Epithelial cell of esophagus (primary cell): ENCODE measurements at regions not wholly inside any gene's neighbourhood (a gene's known extent, or its start where the extent isn't known, plus 50 kb on each side); places are given as distances from the start of the nearest gene placed in this dataset.

ENCODE experiments used
- DNase-seq: peaks from one replicate; pipeline ENCODE4 v3.0.0; 2010; ENCODE audit warnings: low read depth
- H3K4me3 ChIP-seq: 2 replicates; pipeline ENCODE4 v1.5.1; 2011; ENCODE audit warnings: mild to moderate bottlenecking, low read length, control low read depth
- TF ChIP-seq, protein P1 (sequence below): IDR thresholded peaks from 2 replicates; pipeline ENCODE4 v1.5.1; 2011; ENCODE audit warnings: low read depth, mild to moderate bottlenecking, low read length, control low read depth, inconsistent platforms; ENCODE audit not compliant: insufficient read depth; ENCODE audit errors: missing control alignments

DNA sequence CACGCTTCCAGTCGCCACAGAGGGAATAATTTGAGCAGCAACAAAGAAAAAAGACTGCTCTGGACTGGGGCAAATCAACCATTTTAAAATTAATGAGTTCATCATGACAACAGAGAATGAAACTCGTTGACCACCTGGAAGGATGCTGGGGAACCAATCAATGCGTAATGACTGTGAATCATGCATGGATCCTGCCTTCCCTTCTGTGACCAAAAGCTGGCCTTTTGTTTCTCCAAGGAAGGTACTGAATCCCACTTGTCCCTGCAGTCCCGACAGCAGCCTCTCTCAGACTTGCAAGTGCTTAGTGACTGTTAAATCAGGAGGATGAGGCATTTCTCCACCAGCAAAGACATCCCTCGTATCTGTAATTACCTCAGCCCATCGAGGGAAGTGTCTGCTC lies 68.0 kb upstream of the TNS3 start:
- no peak overlapping the region for H3K4me3 ChIP-seq
- no peak for DNase-seq
- TF ChIP-seq, protein P1, sequence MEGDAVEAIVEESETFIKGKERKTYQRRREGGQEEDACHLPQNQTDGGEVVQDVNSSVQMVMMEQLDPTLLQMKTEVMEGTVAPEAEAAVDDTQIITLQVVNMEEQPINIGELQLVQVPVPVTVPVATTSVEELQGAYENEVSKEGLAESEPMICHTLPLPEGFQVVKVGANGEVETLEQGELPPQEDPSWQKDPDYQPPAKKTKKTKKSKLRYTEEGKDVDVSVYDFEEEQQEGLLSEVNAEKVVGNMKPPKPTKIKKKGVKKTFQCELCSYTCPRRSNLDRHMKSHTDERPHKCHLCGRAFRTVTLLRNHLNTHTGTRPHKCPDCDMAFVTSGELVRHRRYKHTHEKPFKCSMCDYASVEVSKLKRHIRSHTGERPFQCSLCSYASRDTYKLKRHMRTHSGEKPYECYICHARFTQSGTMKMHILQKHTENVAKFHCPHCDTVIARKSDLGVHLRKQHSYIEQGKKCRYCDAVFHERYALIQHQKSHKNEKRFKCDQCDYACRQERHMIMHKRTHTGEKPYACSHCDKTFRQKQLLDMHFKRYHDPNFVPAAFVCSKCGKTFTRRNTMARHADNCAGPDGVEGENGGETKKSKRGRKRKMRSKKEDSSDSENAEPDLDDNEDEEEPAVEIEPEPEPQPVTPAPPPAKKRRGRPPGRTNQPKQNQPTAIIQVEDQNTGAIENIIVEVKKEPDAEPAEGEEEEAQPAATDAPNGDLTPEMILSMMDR, result no peak

GRCh38 chr7:47648275-47648925 lies 66.5 kb upstream of the TNS3 start:
- H3K4me3 ChIP-seq, result no peak overlapping the region
- DNase-seq, result no peak
- TF ChIP-seq, protein P1, result no peak

DNA sequence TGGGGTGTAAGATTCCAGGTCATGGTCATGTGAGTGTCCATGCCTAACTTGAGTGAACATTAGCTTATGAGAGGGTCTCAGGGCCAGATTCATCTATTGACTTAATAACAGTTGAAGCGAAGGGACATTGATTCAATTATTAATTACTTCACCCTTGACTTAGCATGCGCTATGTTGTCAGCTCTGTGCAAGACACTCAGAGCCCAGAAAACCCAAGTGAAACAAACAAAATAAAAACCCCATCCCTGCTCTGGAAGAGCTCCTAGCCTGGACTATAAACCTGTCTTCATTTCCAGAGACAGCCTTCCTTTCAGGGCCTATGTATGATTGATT lies 66.0 kb upstream of the TNS3 start:
- H3K4me3 ChIP-seq, result no peak overlapping the region
- TF ChIP-seq, protein P1, result no peak
- DNase-seq, result no peak

- no peak overlapping the region for H3K4me3 ChIP-seq
- TF ChIP-seq, protein P1, result no peak
- no peak for DNase-seq
Measured at GRCh38 chr7:47647181-47647917, 65.4 kb upstream of the TNS3 start.

DNA sequence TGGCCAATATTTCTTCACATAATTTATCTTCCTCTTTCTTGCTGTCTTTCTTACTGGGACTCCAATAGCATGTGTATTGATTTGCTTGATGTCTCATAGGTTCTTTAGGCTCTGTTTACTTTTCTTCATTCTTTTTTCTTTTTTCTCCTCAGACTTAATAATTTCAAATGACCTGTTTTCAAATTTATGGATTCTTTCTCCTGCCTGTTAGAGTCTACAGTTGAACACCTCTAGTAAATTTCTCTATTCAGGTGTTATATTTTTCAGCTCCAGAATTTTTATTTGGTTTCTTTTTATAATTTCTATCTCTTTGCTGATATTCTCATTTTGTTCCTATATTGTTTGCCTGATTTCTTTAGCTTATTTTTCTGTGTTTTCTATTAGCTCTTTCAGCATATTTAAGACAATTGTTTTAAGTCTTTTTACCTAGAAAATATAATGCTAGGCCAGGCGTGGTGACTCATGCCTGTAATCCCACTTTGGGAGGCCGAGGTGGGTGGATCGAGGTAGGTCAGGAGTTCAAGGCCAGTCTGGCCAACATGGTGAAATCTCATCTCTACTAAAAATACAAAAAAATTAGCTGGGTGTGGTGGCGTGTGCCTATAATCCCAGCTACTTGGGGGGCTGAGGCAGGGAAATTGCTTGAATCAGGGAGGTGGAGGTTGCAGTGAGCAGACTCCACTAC lies 61.9 kb upstream of the TNS3 start:
- TF ChIP-seq, protein P1, result no peak
- no peak overlapping the region for H3K4me3 ChIP-seq
- DNase-seq, result no peak

- DNase-seq, result no peak
Measured at GRCh38 chr7:47640265-47640664, 58.4 kb upstream of the TNS3 start.

More at GRCh38 chr7:47640265-47640664, 58.4 kb upstream of the TNS3 start:
- TF ChIP-seq, protein P1, result no peak
- H3K4me3 ChIP-seq, result no peak overlapping the region
